Right kidney (tissue), 1 donor: ENCODE measurements at regions not wholly inside any gene's neighbourhood (a gene's known extent, or its start where the extent isn't known, plus 50 kb on each side); places are given as distances from the start of the nearest gene placed in this dataset.

Source experiments
- DNase-seq: peaks from one replicate; pipeline ENCODE4 v3.0.0-alpha.2; 2016

DNA sequence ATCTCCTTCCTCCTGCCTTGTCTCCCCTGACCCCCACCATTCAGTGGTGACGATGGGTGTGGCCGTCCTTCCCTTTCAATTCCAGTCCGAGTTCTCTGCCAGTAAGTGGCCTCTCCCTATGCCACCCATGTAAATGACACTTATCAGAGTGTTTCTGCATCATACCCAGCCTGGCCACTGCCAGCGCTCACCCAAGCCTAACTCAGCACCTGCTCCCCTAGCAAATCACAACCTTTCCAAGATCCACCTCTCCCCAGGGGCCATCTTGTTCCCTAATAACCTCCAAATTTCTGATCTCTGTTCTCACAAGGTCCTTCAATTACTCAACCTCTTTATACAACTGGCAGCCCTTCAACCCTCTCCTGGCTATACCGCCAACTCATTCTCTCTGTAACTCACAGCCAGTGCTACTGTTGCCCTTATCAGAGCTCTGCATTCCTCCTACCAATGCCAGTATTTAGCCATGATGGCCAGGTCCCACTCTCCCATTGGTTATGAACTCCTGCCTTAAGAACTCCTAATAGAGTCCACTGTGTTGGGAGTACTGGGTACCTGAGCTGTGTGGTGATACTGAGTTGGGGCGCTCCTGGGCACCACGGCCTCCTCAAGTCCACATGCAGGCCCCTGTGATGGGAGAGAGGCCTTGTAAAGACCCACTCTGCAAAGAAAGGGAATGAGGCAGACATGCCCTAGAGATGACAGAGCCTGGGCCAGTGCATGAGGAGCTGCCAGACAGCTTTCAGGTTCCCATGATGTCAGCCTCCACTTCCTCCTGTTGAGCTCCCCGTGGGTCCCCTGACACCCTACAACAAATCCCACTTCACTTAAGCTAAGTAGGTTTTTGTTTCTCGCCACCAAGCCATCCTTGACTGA is 187.4 kb upstream of the RREB1 start:
- no peak for DNase-seq

DNA sequence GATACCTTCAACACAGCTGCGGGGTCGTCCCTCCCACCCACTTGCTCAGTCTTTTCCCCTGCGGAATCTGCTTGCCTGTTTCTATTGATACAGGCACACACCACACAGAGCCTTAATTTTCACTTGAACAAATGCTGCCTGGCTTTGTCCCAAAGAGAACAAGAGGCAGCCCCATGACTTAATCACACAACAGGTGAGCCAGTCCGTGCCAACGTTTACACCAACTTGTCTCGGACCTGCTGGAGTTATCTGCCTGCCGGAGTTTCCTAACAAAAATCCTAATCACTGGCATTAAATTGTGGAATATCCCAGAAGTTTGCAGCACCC is 186.8 kb upstream of the RREB1 start:
- DNase-seq = no peak

GRCh38 chr6:6922166-6922565 is 185.6 kb upstream of the RREB1 start:
- DNase-seq = no peak

GRCh38 chr6:6923605-6924004 is 184.2 kb upstream of the RREB1 start:
- DNase-seq = no peak

- no peak for DNase-seq
Measured at GRCh38 chr6:6924708-6925107, 183.1 kb upstream of the RREB1 start.

DNA sequence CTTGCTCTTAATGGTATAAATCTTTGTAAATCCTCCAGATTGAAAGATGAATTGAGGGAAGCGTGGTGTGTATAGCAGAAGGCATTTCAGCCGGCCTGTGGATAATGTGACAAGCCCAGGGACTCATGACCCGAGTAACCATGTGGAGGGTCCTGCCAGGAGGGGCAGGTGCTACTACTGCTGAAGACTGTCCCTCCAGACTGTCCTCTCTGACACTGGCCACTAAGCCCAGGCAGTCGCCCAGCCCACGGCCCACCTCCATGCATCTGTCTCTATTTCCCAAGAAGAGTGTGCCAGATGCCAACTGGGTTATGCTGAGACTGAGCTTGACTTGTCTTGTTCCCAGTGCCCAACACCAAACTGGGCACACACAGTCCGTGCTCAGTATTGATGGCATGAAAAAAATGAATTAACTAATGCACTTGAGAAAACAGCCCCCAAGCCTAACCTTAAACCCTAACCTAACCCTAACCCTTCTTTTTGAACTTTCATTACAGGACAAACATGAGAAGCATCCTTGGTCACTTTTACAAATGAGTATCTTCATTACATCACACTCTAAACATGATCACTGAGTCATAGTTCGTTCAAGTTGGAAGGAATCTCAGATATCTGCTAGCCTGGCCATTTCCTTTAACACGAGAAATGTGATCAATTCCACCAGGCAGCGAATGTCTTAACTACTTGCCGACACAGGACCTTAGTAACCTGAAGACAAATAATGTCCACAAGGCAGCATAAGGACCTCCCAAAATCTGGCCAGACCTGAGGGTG is 182.2 kb upstream of the RREB1 start:
- no peak for DNase-seq

- no peak for DNase-seq
Measured at GRCh38 chr6:6926856-6927255, 180.9 kb upstream of the RREB1 start.

DNA sequence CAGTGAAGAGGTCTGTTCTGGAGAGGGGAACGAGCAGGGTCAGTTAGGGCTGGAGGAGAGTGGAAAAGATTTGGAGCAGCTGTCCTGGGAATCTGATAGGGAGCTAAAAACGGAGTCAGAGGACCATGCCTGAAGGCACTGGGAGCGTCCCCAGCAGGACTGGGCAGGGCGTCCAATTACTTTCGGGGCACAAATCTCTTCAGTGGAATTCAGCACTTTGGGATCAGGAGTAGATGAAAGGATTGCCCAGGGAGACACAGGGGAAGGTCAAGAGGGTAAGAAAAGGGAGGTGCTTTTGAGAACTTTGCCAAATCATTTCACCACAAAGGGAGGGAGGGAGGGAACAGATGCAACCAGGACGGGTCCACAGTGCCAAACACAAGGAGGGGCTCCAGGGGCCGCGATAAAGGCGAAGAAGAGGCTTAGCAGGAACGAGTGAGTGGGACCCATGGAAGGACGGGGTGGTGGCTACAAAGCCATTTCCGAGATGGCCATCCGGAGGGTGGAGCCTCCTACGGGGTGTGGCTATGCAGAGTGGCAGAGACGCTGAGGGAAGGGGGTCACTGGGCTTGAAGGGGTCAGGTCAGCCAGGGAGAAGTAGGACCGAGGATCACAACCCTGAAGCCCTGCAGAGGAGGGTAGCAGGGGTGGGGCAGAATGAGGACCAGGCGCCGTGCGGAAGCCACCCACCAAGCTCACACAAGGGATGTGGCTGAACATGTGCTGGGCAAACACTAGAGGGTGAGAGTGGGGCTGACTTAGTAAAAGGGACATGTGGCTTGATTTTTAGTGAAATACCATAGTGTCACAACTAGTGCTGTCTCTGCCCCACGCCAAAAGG is 180.0 kb upstream of the RREB1 start:
- no peak for DNase-seq

GRCh38 chr6:6930223-6930880 is 177.4 kb upstream of the RREB1 start:
- no peak for DNase-seq

DNA sequence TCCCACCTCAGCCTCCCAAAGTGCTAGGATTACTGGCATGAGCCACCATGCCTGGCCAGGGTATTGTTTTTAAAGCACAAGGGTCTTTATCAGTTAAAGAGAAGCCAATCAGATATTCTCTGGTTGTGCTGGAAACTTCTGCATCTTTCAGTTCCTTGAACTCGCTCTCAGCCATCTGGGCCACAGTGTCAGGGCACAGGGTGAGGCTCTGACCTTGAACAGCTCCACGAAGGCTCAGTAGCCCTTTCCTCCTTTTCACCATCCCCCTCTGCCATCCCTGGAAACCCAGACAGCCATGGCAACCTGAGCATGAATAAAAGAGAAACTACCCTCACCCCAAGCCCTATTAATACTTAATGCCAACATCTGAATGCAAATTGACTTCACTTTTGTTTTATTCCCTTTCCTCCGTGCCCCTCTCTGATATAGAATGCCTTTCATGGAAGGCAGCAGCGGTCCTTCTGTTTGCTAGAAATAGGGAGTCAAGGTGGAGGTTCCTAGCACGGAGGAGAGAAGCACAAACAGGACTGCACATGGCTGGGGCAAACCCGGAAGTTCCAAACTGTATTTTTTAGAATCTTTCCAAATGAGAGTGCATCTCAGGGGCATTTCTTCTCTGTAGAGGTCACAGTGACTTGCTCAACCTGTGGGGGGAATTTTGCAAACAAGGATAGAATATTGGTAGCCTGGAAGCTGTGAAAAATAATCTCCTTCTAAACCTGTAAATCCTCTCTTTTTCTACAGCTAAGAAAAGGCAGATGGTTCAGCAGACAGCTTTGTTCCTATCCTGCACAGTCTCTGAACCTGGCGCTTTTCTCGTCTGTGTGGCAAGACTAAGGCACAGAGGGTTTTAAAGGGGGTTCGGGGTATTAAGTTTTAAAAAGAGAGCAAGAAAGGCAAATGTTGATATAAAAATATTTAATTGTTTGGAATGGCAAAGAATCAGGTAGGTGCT is 176.4 kb upstream of the RREB1 start:
- DNase-seq = no peak

DNA sequence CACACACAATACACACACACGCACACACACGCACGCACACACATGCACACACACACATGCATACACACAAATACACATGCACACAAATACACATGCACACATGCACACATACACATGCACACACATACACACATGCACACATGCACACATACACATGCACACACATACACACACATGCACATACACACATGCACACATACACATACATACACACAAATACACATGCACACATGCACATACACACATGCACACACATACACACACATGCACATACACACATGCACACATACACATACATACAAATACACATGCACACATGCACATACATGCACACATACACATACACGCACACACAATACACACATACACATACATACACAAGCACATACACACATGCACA is 175.4 kb upstream of the RREB1 start:
- DNase-seq = no peak

- DNase-seq = no peak
Measured at GRCh38 chr6:6932968-6933367, 174.8 kb upstream of the RREB1 start.

GRCh38 chr6:6940031-6941025 is 167.4 kb upstream of the RREB1 start:
- no peak for DNase-seq

DNA sequence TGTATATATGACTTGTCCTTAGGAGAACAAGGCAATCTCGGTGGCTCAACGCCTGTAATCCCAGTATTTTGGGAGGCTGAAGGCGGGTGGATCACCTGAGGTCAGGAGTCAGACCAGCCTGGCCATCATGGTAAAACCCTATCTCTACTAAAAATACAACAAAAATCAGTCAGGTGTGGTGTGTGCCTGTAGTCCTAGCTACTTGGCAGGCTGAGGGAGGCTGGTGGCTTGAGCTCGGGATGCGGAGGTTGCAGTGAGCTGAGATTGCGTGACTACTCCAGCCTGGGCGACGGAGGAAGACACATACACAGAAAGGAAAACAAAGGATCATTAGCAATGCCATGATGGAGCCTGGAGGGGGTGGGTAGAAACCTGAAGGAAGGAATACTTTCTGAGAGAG is 166.6 kb upstream of the RREB1 start:
- no peak for DNase-seq

DNA sequence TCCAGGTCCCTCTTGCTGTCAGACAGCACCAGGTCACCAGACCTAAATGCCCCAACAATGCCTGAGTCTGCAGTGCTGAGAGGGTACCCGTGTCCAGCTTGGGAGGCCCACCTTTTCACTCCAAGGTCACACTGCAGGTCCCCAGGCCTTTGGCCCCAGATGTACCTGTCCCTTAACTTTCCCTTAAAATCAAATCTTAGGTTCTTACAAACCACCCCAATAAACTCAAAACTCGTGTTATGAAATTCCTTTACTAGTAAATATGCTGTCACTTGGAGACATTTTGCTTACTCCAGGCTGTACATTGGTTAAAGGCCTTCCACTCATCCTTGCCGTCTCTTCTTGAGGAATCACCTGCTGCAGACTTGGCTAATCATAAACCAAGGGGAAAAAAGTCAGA is 165.7 kb upstream of the RREB1 start:
- DNase-seq = no peak

DNA sequence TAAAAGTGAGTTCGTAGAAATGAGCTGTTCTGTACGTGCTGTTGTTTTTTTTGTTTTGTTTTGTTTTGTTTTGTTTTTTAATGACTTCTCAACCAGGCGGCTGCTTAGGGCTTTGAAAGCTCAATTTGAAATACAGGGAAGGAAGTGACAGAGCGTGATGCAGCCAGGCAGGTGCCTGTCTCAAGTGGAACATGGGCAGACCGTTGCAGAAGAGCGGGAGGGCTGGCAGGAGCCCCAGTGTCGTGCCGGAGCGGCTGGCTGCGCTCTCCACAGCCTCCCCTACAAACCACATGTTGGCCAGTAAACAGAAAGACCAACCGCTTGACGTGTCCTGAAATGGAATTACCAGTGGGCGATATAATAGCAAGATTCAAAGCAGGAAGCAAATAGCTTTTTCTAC is 164.9 kb upstream of the RREB1 start:
- peak; percentile 59 for DNase-seq

GRCh38 chr6:6943421-6943820 is 164.3 kb upstream of the RREB1 start:
- DNase-seq = no peak

- DNase-seq = no peak
Measured at GRCh38 chr6:6946206-6947155, 161.3 kb upstream of the RREB1 start.
